Activated naive CD4-positive, alpha-beta T cell treated with anti-CD3 and anti-CD28 coated beads, Interleukin-2, amount 50 U/mL, for 24 hours (primary cell): ENCODE measurements at regions not wholly inside any gene's neighbourhood (a gene's known extent, or its start where the extent isn't known, plus 50 kb on each side); places are given as distances from the start of the nearest gene placed in this dataset.
"Not testable (repeated sequence)": the region's sequence is repeated elsewhere in the genome, so short reads cannot be mapped to it uniquely, and the experiment has no call there.

ENCODE experiments used
- H3K27ac Mint-ChIP-seq: one replicate; pipeline ENCODE4 v1.8.0; 2021; ENCODE audit warnings: mild to moderate bottlenecking, mixed read lengths
- H3K27me3 Mint-ChIP-seq: one replicate; pipeline ENCODE4 v1.8.0; 2021; ENCODE audit warnings: mixed read lengths
- H3K36me3 Mint-ChIP-seq: one replicate; pipeline ENCODE4 v1.8.0; 2021; ENCODE audit warnings: mixed read lengths
- H3K4me1 Mint-ChIP-seq: one replicate; pipeline ENCODE4 v1.8.0; 2021; ENCODE audit warnings: mixed read lengths
- H3K4me3 Mint-ChIP-seq: one replicate; pipeline ENCODE4 v1.8.0; 2021; ENCODE audit warnings: mild to moderate bottlenecking, mixed read lengths
- H3K9me3 Mint-ChIP-seq: one replicate; pipeline ENCODE4 v1.8.0; 2021; ENCODE audit warnings: mixed read lengths

- not testable (repeated sequence) for H3K27me3 Mint-ChIP-seq, H3K36me3 Mint-ChIP-seq, H3K9me3 Mint-ChIP-seq, H3K4me3 Mint-ChIP-seq, H3K27ac Mint-ChIP-seq
- peaks cover 69% of the 10 kb centered on the region for H3K4me1 Mint-ChIP-seq
These were observed 126.4 kb downstream of the MPP7 start for GRCh38 chr10:28176498-28176897.

- Mint-ChIP-seq H3K4me3 (no peak overlapping the region), H3K36me3 (peaks cover 3% of the 10 kb centered on the region), H3K9me3 (no peaks in the 10 kb centered on the region), H3K4me1 (peaks cover 50% of the 10 kb centered on the region), H3K27me3 (no peaks in the 10 kb centered on the region), H3K27ac (no peak overlapping the region)
These were observed 130.6 kb downstream of the MPP7 start for GRCh38 chr10:28172223-28172610.

GRCh38 chr10:28171468-28172222 lies 131.2 kb downstream of the MPP7 start:
- no peaks in the 10 kb centered on the region for H3K27me3 Mint-ChIP-seq
- no peaks in the 10 kb centered on the region for H3K9me3 Mint-ChIP-seq
- H3K4me1 Mint-ChIP-seq, result peaks cover 49% of the 10 kb centered on the region
- no peak overlapping the region for H3K4me3 Mint-ChIP-seq
- peaks cover 3% of the 10 kb centered on the region for H3K36me3 Mint-ChIP-seq
- no peak overlapping the region for H3K27ac Mint-ChIP-seq

GRCh38 chr10:28169525-28169924 lies 133.3 kb downstream of the MPP7 start:
- peaks cover 29% of the 10 kb centered on the region for H3K4me1 Mint-ChIP-seq
- no peaks in the 10 kb centered on the region for H3K9me3 Mint-ChIP-seq
- H3K27me3 Mint-ChIP-seq, result no peaks in the 10 kb centered on the region
- H3K36me3 Mint-ChIP-seq, result peaks cover under 1% of the 10 kb centered on the region
- H3K27ac Mint-ChIP-seq, result peak overlapping the region; percentile 3
- H3K4me3 Mint-ChIP-seq, result no peak overlapping the region

GRCh38 chr10:28160866-28161405 lies 141.9 kb downstream of the MPP7 start:
- peaks cover 30% of the 10 kb centered on the region for H3K36me3 Mint-ChIP-seq
- no peaks in the 10 kb centered on the region for H3K27me3 Mint-ChIP-seq
- peaks cover 13% of the 10 kb centered on the region for H3K9me3 Mint-ChIP-seq
- H3K27ac Mint-ChIP-seq, result no peak overlapping the region
- peaks cover 38% of the 10 kb centered on the region for H3K4me1 Mint-ChIP-seq
- H3K4me3 Mint-ChIP-seq, result no peak overlapping the region

GRCh38 chr10:28157379-28157778 lies 145.5 kb downstream of the MPP7 start:
- H3K27me3 Mint-ChIP-seq, result no peaks in the 10 kb centered on the region
- H3K9me3 Mint-ChIP-seq, result no peaks in the 10 kb centered on the region
- peaks cover 19% of the 10 kb centered on the region for H3K36me3 Mint-ChIP-seq
- no peak overlapping the region for H3K27ac Mint-ChIP-seq
- H3K4me1 Mint-ChIP-seq, result peaks cover 47% of the 10 kb centered on the region
- no peak overlapping the region for H3K4me3 Mint-ChIP-seq

GRCh38 chr10:28155726-28156125 lies 147.1 kb downstream of the MPP7 start:
- peaks cover 39% of the 10 kb centered on the region for H3K4me1 Mint-ChIP-seq
- no peaks in the 10 kb centered on the region for H3K27me3 Mint-ChIP-seq
- H3K4me3 Mint-ChIP-seq, result no peak overlapping the region
- peaks cover 18% of the 10 kb centered on the region for H3K36me3 Mint-ChIP-seq
- H3K9me3 Mint-ChIP-seq, result no peaks in the 10 kb centered on the region
- H3K27ac Mint-ChIP-seq, result no peak overlapping the region

- Mint-ChIP-seq H3K4me1 (peaks cover 23% of the 10 kb centered on the region), H3K36me3 (peaks cover 21% of the 10 kb centered on the region), H3K9me3 (no peaks in the 10 kb centered on the region), H3K4me3 (no peak overlapping the region), H3K27me3 (no peaks in the 10 kb centered on the region), H3K27ac (no peak overlapping the region)
These were observed 151.2 kb downstream of the MPP7 start for GRCh38 chr10:28151636-28152035.

GRCh38 chr10:28149746-28150145 lies 150.9 kb upstream of the ODAD2 start:
- H3K27ac Mint-ChIP-seq, result no peak overlapping the region
- peaks cover 9% of the 10 kb centered on the region for H3K4me1 Mint-ChIP-seq
- no peak overlapping the region for H3K4me3 Mint-ChIP-seq
- H3K36me3 Mint-ChIP-seq, result peaks cover 21% of the 10 kb centered on the region
- no peaks in the 10 kb centered on the region for H3K9me3 Mint-ChIP-seq
- no peaks in the 10 kb centered on the region for H3K27me3 Mint-ChIP-seq

GRCh38 chr10:28147706-28148105 lies 148.8 kb upstream of the ODAD2 start:
- H3K27me3 Mint-ChIP-seq, result no peaks in the 10 kb centered on the region
- no peaks in the 10 kb centered on the region for H3K9me3 Mint-ChIP-seq
- no peak overlapping the region for H3K4me3 Mint-ChIP-seq
- no peak overlapping the region for H3K27ac Mint-ChIP-seq
- H3K4me1 Mint-ChIP-seq, result peaks cover 3% of the 10 kb centered on the region
- H3K36me3 Mint-ChIP-seq, result peaks cover 25% of the 10 kb centered on the region

- Mint-ChIP-seq H3K27me3 (no peaks in the 10 kb centered on the region), H3K27ac (no peak overlapping the region), H3K4me3 (no peak overlapping the region), H3K36me3 (peaks cover 42% of the 10 kb centered on the region), H3K4me1 (no peaks in the 10 kb centered on the region), H3K9me3 (peaks cover 21% of the 10 kb centered on the region)
These were observed 140.3 kb upstream of the ODAD2 start for GRCh38 chr10:28139138-28139537.

GRCh38 chr10:28137907-28138880 lies 139.3 kb upstream of the ODAD2 start:
- Mint-ChIP-seq H3K27ac (no peak overlapping the region), H3K9me3 (peaks cover 22% of the 10 kb centered on the region), H3K4me3 (no peak overlapping the region), H3K4me1 (no peaks in the 10 kb centered on the region), H3K36me3 (peaks cover 46% of the 10 kb centered on the region), H3K27me3 (no peaks in the 10 kb centered on the region)

GRCh38 chr10:28135258-28135657 lies 136.4 kb upstream of the ODAD2 start:
- peaks cover 48% of the 10 kb centered on the region for H3K36me3 Mint-ChIP-seq

GRCh38 chr10:28130267-28130666 lies 131.4 kb upstream of the ODAD2 start:
- Mint-ChIP-seq H3K27ac (no peak overlapping the region), H3K9me3 (peaks cover 10% of the 10 kb centered on the region), H3K4me1 (peaks cover 9% of the 10 kb centered on the region), H3K36me3 (peaks cover 41% of the 10 kb centered on the region), H3K4me3 (no peak overlapping the region), H3K27me3 (no peaks in the 10 kb centered on the region)

More at GRCh38 chr10:28135258-28135657, 136.4 kb upstream of the ODAD2 start:
- Mint-ChIP-seq H3K27me3 (no peaks in the 10 kb centered on the region), H3K9me3 (peaks cover 22% of the 10 kb centered on the region), H3K27ac (no peak overlapping the region), H3K4me1 (no peaks in the 10 kb centered on the region), H3K4me3 (no peak overlapping the region)

GRCh38 chr10:28127881-28128280 lies 129.0 kb upstream of the ODAD2 start:
- Mint-ChIP-seq H3K27me3 (no peaks in the 10 kb centered on the region), H3K4me1 (peaks cover 9% of the 10 kb centered on the region), H3K27ac (no peak overlapping the region), H3K4me3 (no peak overlapping the region), H3K36me3 (peaks cover 32% of the 10 kb centered on the region), H3K9me3 (no peaks in the 10 kb centered on the region)

GRCh38 chr10:28125701-28126100 lies 126.8 kb upstream of the ODAD2 start:
- peaks cover 29% of the 10 kb centered on the region for H3K36me3 Mint-ChIP-seq
- H3K9me3 Mint-ChIP-seq, result no peaks in the 10 kb centered on the region
- no peak overlapping the region for H3K27ac Mint-ChIP-seq
- H3K4me1 Mint-ChIP-seq, result peaks cover 9% of the 10 kb centered on the region
- H3K27me3 Mint-ChIP-seq, result no peaks in the 10 kb centered on the region
- H3K4me3 Mint-ChIP-seq, result no peak overlapping the region
